ENCODE measurements at regions not wholly inside any gene's neighbourhood (a gene's known extent, or its start where the extent isn't known, plus 50 kb on each side); places are given as distances from the start of the nearest gene placed in this dataset.
A peak's percentile ranks its signal among the peaks of the same experiment; 100 is the strongest.

DNA sequence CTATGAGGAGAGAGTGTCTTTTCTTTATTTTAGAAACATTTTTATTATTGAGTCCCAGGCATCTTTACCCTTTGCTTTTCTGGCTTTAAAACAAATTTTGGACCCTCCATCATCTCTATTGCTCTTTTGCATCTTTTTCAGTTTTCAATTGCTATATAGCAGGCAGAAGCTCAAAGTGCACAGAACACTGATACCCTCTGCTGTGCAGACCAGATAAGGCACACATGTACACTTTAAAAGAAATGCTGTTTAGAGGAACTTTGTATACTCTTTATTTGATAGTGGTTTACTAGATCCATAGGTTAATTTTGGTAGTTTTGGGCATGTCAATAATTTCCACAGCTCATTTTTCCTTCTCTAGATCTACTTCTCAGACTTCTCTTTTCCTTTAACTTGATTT is 324.2 kb downstream of the SH2D4B start:
- DNase-seq: no peak

DNA sequence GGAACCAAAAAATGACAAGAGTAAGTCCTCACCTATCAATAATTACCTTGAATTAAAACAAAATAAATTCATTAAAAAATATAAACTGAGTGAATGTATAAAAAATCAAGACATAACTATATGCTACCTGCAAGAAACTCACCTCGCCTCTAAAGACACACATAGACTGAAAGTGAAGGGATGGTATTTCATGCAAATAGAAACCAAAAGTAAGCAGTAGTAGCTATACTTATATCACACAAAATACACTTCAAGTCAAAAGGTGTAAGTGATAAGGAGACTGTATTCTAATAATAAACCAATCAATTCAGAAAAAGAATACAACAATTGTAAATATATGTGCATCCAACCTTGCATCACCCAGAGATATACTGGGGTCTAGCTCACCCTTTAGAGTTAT is 332.6 kb downstream of the SH2D4B start:
- DNase-seq: no peak

DNA sequence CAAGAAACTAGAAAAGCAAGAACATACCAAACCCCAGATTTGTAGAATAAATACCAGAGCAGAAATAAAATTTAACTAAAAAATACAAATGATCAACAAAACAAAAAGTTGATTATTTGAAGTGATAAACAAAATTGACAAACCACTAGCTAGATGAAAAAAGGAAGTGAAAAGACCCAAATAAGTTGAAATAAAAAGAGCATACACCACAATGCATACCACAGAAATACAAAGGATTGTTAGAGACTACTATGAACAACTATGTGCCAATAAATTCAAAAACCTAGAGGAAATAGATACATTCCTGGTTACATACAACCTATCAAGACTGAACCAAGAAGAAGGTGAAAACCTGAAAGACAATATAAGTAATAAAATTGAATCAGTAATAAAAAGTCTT is 333.4 kb downstream of the SH2D4B start:
- no peak for DNase-seq

DNA sequence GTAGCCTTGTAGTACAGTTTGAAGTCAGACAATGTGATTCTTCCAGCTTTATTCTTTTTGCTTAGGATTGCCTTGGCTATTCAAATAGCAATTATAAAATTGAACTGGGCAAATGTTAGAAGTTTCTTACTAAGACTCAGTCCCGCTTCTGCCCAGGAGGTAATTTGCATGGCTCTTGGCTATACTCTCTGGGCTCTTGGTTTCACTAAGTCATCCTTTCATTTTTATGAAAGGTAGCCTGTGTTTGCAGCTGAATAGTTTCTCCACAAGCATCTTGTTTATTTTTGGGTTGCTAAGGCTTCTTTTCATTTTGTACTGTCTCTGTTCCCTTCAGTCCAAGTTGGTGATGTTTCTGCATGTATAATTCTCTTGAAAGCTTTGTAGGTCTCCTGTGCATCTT is 340.6 kb downstream of the SH2D4B start:
- DNase-seq: no peak

DNA sequence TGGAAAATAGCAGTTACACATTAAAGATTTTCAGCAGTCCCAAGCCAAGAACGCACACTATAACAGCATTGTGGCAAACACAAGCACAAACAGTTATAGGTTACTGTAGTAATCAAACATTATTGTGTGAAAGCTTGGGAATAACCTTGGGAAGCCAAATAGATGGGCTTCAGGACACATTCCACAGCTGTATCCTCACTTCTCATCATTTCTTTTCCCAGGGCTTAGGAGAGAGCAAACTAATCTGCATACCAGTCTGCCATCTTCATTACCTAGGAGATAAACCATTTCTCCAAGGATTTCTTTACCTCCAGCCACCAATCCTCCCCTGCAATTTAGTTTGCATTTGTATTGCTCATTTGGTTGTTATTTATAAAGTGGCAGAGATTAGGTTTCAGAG is 352.4 kb downstream of the SH2D4B start:
- no peak for DNase-seq

DNA sequence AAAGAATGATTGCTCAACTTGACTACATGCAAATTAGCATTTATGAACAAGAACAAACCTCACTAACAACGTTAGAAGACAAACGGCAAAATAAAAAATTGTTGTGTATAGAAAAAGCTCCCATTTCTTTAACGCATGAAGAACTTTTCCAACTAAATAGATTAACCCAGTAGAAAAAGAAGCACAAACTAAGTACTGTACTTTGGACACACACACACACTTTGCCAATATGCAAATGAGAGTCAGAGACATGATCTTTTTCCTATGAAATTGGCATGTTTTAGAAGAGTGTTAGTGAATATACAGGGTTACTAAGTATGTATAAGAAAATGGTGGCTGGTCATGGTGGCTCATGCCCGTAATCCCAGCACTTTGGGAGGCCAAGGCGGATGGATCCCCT is 355.6 kb downstream of the SH2D4B start:
- DNase-seq: no peak

DNA sequence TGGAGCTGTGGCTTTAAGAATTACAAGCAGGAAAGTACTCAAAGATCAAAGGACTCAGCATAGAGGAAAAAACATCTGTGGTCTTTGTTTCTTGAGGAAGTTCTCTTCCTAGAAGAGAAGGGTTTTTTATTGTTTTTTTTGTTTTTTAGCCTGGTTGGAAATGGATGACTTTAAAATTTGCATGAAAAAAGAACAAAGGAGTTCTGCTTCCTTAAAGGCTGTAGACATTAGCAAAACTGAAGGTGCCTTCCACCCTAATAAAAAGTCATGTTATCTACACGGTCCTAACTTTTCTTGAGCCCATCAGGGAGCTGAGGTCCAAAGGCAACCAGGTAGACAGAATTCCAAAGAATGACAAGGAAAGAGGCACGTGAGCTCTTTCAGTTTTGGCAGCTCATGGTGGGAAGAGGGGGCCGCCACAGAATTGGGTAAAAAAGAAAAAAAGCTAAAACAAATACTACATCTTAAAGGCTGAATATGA is 356.6 kb downstream of the SH2D4B start:
- DNase-seq: no peak

DNA sequence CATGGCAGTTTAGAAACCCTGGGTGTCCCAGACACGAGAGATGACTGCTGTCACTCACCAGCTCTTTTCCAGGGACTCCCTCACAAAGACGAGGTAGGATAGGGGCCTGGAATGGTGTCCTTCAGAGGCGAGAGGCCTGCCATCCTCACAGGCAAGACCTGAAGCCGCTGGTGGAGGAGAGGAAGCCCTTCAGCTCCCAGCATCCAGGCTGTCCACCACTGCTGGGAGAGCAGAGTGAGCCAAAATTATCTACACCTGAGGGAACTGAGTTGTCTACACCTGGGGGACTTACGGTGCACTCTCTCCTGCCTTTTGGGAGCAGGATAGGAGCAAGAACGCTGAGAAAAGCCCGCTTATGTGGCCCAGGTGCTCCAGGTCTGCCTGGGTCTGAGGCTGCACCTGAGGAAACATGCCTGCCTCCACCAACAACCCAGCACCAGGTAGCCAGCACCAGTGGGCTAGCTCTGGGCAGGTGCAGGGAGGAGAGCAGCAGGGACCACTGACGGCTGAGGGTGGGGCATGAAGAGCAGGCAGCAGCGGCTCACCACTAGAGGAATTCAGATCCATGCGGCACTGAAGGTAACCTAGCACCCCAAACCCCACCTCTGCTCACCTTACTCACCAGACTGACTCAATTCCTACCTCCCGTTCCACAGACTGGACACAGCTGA is 357.2 kb downstream of the SH2D4B start:
- DNase-seq: no peak

DNA sequence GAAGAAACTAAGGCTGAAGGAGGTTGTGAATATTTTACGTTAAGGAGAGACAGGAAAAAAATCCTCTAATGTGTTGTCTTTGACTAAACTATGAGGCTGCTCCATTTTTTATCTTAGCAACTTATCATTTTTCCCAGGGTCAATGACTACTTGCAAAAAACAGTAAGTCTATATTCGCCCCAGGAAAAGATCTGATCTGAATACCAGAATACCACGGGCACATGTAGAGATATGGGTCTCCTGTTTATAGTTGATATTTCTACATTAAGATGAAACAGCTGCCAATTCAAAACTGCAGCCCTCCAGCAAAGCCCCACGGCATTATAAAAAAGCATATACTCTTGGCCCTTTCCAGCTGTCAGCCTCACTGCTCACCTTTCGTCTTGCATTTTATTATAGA is 358.4 kb downstream of the SH2D4B start:
- no peak for DNase-seq

DNA sequence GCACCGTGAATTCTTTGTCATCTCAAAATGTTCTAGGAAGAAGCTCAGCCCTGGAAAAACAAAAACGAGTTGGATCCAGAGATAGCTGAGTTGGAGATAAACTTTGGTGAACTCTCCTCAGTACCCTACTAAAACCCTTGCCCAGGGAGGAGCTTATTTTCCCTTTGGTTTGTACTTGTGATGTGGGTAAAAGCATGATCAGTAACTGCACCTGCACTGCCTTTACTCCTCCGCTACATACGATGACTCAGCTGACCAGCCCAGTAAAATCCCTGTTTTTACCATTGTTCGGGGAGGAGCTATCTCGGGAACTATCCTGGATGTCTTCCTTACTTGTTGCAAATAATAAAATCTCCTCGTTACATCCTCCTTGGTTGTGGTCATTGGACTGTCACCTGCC is 359.3 kb downstream of the SH2D4B start:
- DNase-seq: no peak

DNA sequence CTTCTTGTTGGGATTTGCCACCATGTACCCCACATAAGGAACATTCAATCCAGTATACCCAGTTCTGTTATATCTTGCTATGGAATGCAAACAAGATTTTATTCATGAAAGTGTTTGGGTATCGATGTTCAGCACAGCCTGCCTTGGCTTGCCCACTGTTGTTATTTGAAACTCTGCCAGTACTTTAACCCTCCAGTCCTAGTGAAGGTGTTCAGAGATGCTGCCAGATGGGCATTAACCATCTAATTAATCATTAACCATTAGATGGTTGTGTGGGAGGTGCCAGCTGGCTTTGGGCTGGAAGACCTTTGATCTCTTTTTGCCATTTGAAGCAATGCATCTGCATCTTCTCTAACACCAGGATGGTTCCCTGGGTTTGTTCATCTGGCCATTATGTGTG is 363.0 kb downstream of the SH2D4B start:
- DNase-seq: no peak

DNA sequence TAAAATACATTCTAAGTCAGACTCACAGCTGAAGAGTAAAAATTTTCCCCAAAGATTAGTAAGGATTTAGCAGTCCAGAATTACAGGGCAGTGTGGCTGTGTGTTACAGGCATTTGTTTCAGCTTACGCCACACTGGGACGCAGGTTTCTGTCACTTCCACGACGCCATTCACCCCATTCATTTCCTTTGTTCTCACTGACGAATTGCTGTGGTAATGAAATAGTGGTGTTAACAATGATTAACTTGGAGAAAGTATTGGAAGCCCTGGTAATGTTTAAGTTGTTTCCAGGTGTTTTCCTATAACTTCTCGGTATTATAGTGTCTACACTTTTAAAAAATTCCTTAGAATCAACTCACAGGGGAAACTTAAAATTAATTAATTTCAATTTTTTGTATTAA is 370.9 kb downstream of the SH2D4B start:
- no peak for DNase-seq

DNA sequence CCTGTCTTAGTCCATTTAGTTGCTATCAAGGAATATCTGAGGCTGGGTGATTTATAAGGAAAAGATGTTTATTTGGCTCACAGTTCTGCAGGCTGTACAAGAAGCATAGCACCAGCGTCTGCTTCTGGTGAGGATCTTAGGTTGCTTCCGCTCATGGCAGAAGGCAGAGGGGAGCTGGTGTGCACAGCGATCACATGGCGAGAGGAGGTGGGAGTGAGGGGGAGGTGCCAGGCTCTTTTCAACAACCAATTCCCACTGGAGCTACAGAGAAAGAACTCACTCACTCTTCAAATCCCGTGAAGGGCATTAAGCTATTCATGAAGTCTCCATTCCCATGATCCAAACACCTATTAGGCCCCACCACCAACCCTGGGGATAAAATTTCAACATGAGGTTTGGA is 371.6 kb downstream of the SH2D4B start:
- DNase-seq: no peak

DNA sequence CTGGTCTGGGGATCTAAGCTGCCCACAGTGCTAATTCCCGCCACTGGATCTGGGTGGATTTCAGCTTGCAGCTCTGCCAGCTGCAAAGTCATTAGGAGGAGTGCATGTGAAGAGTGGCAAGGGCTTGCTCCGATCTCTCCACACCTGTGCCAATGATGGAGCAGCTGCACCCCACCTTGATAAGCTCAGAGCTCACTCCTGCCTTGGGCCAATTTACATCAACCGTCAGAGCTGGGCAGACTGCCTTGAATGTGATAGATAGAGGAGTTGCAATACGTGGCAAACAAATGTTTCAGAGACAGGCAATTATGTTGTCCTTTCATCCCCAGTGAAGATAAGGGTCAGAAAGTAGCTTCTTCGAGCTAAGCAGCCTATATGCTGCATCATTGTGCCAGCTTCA is 379.9 kb downstream of the SH2D4B start:
- no peak for DNase-seq

DNA sequence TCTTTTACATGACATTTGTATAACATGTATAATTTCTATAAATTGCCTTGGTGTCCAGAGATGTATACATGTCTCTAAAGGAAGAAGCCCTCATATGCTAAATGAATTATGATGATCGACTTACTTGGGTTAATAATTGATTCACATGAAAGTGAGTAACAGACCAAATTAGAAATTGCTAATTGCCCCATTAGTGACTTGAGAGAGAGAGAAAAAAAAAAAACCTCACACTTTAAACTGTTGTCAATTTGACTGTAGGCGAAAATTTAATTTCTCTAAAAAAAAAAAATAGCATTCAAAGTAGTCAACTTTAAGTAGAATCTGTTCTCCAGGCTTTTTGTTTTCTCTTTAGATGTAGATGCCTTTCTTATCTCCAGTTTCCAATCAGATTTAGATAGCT is 383.3 kb downstream of the SH2D4B start:
- no peak for DNase-seq

DNA sequence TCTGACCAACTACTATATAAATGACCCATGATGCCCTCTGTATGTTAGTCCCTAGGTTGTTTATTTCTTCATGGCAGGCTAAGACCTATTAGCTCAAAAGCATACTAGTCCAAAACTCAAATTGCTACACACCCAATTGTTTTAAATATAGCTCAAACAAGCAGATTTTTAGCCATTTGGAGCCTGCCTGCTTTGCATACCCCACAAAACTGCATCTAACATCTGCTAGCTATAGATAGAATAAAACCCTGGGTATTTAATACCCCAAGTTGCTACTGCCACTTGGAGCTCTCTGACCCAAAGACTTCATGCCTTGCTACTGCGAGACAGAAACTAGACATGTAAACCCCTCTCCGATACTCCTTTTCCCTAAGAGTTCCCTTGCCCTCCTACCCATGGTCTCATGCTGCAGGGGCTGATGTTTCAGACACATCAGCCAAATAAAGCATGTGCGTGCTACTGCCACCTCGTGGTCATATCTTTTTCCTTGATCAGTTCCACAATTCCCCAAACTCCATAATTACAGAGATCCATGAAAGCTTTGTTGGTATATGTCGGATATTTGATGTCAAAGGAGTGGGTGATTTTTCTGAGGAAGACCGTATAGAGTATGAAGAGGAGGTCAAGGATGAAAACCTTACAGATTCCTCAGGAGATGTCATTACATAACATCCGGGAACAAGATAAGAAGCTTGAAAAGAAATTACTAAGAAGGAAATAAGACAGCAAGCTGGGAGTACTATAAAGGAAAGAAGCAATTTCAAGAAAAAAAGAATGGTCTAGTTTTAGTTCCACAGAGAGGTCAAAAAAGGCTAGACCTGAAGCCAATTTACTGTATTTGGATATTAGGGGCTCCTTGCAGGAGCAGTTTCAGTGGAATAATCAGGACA is 386.6 kb downstream of the SH2D4B start:
- peak; percentile 45 for DNase-seq

DNA sequence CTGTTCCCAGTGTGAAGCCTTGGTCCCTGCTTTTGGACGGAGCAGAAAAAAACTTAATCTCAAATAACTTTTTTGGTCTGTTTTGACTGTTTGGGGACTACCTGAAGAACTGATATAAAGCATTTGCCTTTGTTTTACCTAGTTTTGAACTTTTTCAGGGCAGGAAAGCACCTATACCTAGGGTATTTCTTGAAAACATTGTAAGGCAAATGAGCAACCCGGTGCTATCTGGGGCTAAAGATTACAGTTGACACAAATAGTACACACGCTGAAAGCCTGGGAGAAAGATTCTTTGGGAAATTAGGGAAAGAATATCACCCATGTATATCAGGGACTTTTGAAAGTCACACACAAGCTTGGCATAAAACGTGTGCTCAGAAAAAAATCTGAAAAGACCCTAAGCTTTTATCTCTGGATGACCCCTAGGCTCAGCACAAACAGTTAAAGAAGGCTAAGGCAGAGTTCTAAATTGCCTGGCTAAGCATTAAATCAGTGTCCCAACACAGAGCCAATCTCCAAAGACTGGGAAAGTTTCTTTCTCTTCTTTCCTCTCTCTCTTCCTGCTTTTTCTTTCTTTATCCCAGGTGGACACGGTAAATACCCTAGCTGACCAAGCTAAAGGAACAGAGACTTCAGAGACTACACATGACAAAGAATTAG is 389.8 kb downstream of the SH2D4B start:
- DNase-seq: no peak

DNA sequence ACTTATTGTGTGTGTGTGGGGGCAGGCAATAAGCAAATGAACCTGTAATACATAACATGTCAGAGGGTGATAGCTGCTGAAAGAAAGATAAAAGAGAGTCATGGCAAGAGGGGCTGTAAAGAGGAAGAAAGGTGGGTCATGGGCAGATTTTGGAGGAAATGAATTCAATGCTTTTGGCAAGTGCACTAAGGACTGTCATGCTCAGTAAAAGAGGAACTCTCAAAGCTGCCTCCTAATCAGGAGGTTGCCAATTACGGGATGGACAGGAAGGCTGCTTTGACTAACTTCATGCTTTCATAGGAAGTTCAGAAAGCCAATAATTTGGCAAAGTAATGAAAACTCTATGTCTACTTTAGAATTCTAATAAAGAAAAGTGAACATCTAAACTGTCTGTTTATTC is 401.2 kb downstream of the SH2D4B start:
- DNase-seq: no peak

DNA sequence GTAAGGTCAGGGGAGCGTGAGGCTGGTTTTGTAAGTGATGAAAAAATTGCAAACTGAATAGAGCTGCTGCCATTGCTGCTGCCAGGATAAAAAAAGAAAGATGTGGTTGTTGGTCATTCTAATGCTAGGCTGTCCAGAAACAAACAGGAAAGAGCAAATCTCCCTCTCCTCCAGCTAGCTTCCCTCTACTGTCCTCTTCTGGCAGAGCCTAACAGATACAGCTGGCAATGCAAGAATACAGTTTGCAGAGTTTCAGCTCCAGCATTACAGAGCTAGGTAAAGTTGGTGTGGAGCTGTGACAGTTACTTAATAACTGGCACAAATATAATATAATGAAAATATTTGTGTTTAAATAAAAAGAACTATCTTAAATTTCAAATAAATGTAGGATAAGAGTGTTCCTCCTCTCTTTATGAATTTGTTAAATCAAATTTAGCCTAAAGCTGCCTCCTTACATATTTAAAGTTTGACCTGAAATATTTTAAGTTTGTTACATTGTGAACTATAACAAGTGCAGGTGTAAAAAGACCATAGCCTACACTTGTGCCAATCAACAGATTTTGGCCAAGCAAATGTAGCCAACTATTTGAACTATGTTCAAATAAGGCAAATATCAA is 407.7 kb downstream of the SH2D4B start:
- DNase-seq: no peak

DNA sequence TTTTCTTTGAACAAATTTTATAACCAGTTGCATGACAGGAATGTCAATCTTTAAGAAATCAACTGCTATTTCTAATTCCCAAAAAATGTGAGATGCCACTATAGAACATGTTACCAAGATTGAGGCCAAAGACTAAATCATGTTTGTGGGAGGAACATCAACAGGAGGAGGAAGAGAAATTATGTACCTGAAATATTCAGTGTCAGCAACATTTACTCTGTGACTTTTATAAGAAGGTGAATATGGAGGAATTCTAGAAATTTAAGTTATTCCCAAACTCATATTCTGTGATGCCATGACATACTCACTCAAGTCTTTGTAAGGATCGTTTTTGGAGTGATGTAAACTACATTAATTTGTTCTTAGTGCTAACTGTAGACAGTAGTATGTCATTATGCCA is 408.4 kb downstream of the SH2D4B start:
- DNase-seq: no peak

DNA sequence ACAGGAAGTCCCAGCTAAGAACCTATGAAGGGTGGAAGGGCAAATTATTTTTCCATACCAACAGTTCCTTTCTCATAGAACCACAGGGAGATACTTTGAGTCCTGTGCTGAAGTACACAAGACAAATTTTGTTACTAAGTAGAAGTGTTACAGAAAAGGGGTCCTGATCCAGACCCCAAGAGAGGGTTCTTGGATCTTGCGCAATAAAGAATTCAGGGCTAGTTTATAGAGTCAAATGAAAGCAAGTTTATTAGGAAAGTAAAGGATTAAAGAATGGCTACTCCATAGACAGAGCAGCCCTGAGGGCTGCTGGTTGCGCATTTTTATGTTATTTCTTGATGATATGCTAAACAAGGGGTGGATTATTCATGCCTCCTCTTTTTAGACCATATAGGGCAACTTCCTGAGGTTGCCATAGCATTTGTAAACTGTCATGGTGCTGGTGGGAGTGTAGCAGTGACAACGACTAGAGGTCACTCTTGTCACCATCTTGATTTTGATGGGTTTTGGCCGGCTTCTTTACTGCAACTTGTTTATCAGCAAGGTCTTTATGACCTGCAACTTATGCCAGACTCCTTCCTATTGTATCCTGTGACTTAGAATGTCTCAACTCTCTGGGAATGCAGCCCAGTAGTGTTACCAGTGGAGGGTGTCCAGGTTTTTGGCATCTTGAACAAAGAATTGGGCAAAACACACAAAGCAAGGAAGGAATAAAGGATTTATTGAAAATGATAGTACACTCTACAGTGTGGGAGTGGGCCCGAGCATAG is 409.4 kb downstream of the SH2D4B start:
- DNase-seq: no peak

DNA sequence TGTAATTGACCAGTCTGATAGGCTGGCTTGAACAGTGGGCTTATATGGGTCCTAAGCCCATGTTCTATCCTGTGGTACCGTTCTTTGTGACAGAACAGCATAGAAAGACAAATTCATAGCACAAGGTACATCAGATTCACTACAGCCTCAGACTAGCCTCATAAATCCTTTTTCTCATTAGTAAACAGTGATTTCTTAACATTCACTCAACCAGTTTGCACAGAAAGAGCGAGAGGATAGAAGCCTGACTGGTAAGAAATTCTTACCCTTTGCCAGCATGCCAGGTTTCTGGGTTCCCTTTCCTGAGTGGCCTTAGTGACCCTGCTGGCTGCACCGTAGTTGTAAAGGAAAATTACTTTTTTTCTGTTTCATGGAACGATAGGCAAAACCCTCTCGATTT is 412.1 kb downstream of the SH2D4B start:
- DNase-seq: no peak

DNA sequence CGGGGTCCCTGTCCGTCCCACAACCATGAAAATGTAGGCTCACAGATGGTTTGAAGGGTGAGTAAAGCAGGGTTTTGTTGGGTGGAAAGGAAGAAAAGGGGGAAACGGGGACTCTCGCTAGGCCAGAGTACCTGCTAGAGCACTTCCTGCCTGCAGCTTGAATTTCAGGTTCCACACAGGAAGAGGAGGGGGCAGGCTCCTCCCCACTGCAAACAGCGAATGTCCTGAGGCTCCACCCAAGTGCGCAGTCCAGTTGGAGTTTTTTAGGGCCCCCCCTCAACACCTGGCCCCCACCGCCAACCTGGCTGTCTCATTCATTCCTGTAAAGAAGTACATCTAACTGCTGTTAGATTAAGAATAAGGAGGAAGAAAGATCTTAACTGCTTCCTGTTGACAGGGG is 414.7 kb downstream of the SH2D4B start:
- DNase-seq: no peak

Data from stimulated activated CD8-positive, alpha-beta memory T cell treated with anti-CD3 and anti-CD28 coated beads, Interleukin-4, amount 100 ng/mL, for 48 hours (primary cell).